ENCODE measurements at regions not wholly inside any gene's neighbourhood (a gene's known extent, or its start where the extent isn't known, plus 50 kb on each side); places are given as distances from the start of the nearest gene placed in this dataset.
"Not testable (repeated sequence)": the region's sequence is repeated elsewhere in the genome, so short reads cannot be mapped to it uniquely, and the experiment has no call there.

- H3K27ac Mint-ChIP-seq = no peak overlapping the region
- H3K4me1 Mint-ChIP-seq (ENCODE audit: low read depth in 2 of 2) = no peaks in the 10 kb centered on the region
Measured at GRCh38 chr7:51968461-51968860, 651.9 kb upstream of the COBL start.

GRCh38 chr7:51965454-51965853 lies 648.8 kb upstream of the COBL start:
- ATAC-seq (replicated peaks) = no peak
- no peak for DNase-seq
- no peaks in the 10 kb centered on the region for H3K27me3 Mint-ChIP-seq
- H3K27ac Mint-ChIP-seq = no peak overlapping the region
- H3K9me3 Mint-ChIP-seq = peaks cover 8 to 12% of the 10 kb centered on the region in 2 donors
- H3K4me1 Mint-ChIP-seq (ENCODE audit: low read depth in 2 of 2) = no peaks in the 10 kb centered on the region
- no peaks in the 10 kb centered on the region for H3K36me3 Mint-ChIP-seq (ENCODE audit: insufficient read depth)
- no peak overlapping the region for H3K4me3 Mint-ChIP-seq

More at GRCh38 chr7:51968461-51968860, 651.9 kb upstream of the COBL start:
- Mint-ChIP-seq H3K4me3 (no peak overlapping the region), H3K9me3 (peaks cover 12 to 20% of the 10 kb centered on the region in 2 donors), H3K27me3 (no peaks in the 10 kb centered on the region), H3K36me3 (ENCODE audit: insufficient read depth) (no peaks in the 10 kb centered on the region)
- no peak for DNase-seq
- ATAC-seq (replicated peaks) = no peak

GRCh38 chr7:51961804-51962203 lies 645.2 kb upstream of the COBL start:
- H3K4me1 Mint-ChIP-seq (ENCODE audit: low read depth in 2 of 2) = no peaks in the 10 kb centered on the region
- DNase-seq = no peak
- H3K4me3 Mint-ChIP-seq = no peak overlapping the region
- H3K27ac Mint-ChIP-seq = no peak overlapping the region
- no peaks in the 10 kb centered on the region for H3K27me3 Mint-ChIP-seq
- H3K36me3 Mint-ChIP-seq (ENCODE audit: insufficient read depth) = no peaks in the 10 kb centered on the region
- H3K9me3 Mint-ChIP-seq = peaks cover 11 to 16% of the 10 kb centered on the region in 2 donors
- ATAC-seq (replicated peaks) = no peak

- Mint-ChIP-seq H3K4me1 (ENCODE audit: low read depth in 2 of 2) (no peaks in the 10 kb centered on the region), H3K4me3 (no peak overlapping the region), H3K27me3 (no peaks in the 10 kb centered on the region), H3K36me3 (ENCODE audit: insufficient read depth) (no peaks in the 10 kb centered on the region), H3K9me3 (peaks cover 5% of the 10 kb centered on the region in 2 donors), H3K27ac (no peak overlapping the region)
- DNase-seq (no peak), ATAC-seq (replicated peaks) (no peak)
Measured at GRCh38 chr7:51950813-51951212, 634.2 kb upstream of the COBL start.

GRCh38 chr7:51949726-51950644 lies 633.4 kb upstream of the COBL start:
- Mint-ChIP-seq H3K27ac (no peak overlapping the region), H3K27me3 (no peaks in the 10 kb centered on the region), H3K9me3 (peaks cover 6 to 9% of the 10 kb centered on the region in 2 donors), H3K36me3 (ENCODE audit: insufficient read depth) (no peaks in the 10 kb centered on the region), H3K4me3 (no peak overlapping the region), H3K4me1 (ENCODE audit: low read depth in 2 of 2) (no peaks in the 10 kb centered on the region)
- ATAC-seq (replicated peaks) (no peak), DNase-seq (no peak)

GRCh38 chr7:51930834-51931233 lies 614.2 kb upstream of the COBL start:
- H3K27me3 Mint-ChIP-seq = no peaks in the 10 kb centered on the region
- H3K27ac Mint-ChIP-seq = no peak overlapping the region
- peaks cover 4% of the 10 kb centered on the region for H3K36me3 Mint-ChIP-seq (ENCODE audit: insufficient read depth)
- H3K4me3 Mint-ChIP-seq = no peak overlapping the region
- H3K4me1 Mint-ChIP-seq (ENCODE audit: low read depth in 2 of 2) = no peaks in the 10 kb centered on the region
- DNase-seq (no peak), ATAC-seq (replicated peaks) (no peak)
- peaks cover 3 to 24% of the 10 kb centered on the region in 2 donors for H3K9me3 Mint-ChIP-seq

- no peaks in the 10 kb centered on the region for H3K27me3 Mint-ChIP-seq
- no peak overlapping the region for H3K4me3 Mint-ChIP-seq
- peaks cover 3 to 21% of the 10 kb centered on the region in 2 donors for H3K9me3 Mint-ChIP-seq
- no peak overlapping the region for H3K27ac Mint-ChIP-seq
- no peak for ATAC-seq (replicated peaks)
- H3K36me3 Mint-ChIP-seq (ENCODE audit: insufficient read depth) = peaks cover 4% of the 10 kb centered on the region
- H3K4me1 Mint-ChIP-seq (ENCODE audit: low read depth in 2 of 2) = no peaks in the 10 kb centered on the region
- DNase-seq = no peak
Measured at GRCh38 chr7:51929818-51930217, 613.2 kb upstream of the COBL start.

- no peak overlapping the region for H3K27ac Mint-ChIP-seq
- no peak for ATAC-seq (replicated peaks)
- H3K36me3 Mint-ChIP-seq (ENCODE audit: insufficient read depth) = peaks cover 4% of the 10 kb centered on the region
- H3K27me3 Mint-ChIP-seq = no peaks in the 10 kb centered on the region
- H3K4me3 Mint-ChIP-seq = no peak overlapping the region
- no peak for DNase-seq
- no peaks in the 10 kb centered on the region for H3K4me1 Mint-ChIP-seq (ENCODE audit: low read depth in 2 of 2)
- peaks cover 3 to 28% of the 10 kb centered on the region in 2 donors for H3K9me3 Mint-ChIP-seq
Measured at GRCh38 chr7:51927738-51928137, 611.1 kb upstream of the COBL start.

- ATAC-seq (replicated peaks) (no peak), DNase-seq (no peak)
- Mint-ChIP-seq H3K9me3 (peaks cover 14 to 37% of the 10 kb centered on the region in 2 donors), H3K4me3 (no peak overlapping the region), H3K36me3 (ENCODE audit: insufficient read depth) (no peaks in the 10 kb centered on the region), H3K27ac (no peak overlapping the region), H3K4me1 (ENCODE audit: low read depth in 2 of 2) (no peaks in the 10 kb centered on the region), H3K27me3 (no peaks in the 10 kb centered on the region)
Measured at GRCh38 chr7:51918581-51918980, 602.0 kb upstream of the COBL start.

GRCh38 chr7:51901489-51901840 lies 584.9 kb upstream of the COBL start:
- Mint-ChIP-seq H3K4me3 (no peak overlapping the region), H3K36me3 (ENCODE audit: insufficient read depth) (no peaks in the 10 kb centered on the region), H3K4me1 (ENCODE audit: low read depth in 2 of 2) (no peaks in the 10 kb centered on the region), H3K27me3 (no peaks in the 10 kb centered on the region), H3K27ac (no peak overlapping the region), H3K9me3 (peaks cover 9 to 26% of the 10 kb centered on the region in 2 donors)
- ATAC-seq (replicated peaks) (no peak), DNase-seq (no peak)

GRCh38 chr7:51900755-51901488 lies 584.3 kb upstream of the COBL start:
- H3K9me3 Mint-ChIP-seq = peaks cover 10 to 23% of the 10 kb centered on the region in 2 donors
- not testable (repeated sequence) for H3K27me3 Mint-ChIP-seq; H3K36me3 Mint-ChIP-seq (ENCODE audit: insufficient read depth); ATAC-seq (replicated peaks); H3K27ac Mint-ChIP-seq; H3K4me3 Mint-ChIP-seq; DNase-seq; H3K4me1 Mint-ChIP-seq (ENCODE audit: low read depth in 2 of 2)

GRCh38 chr7:51899611-51900010 lies 583.0 kb upstream of the COBL start:
- no peaks in the 10 kb centered on the region for H3K27me3 Mint-ChIP-seq
- H3K9me3 Mint-ChIP-seq = peaks cover 7 to 15% of the 10 kb centered on the region in 2 donors
- H3K36me3 Mint-ChIP-seq (ENCODE audit: insufficient read depth) = no peaks in the 10 kb centered on the region
- H3K4me3 Mint-ChIP-seq = no peak overlapping the region
- no peak for ATAC-seq (replicated peaks)
- H3K4me1 Mint-ChIP-seq (ENCODE audit: low read depth in 2 of 2) = no peaks in the 10 kb centered on the region
- no peak overlapping the region for H3K27ac Mint-ChIP-seq
- no peak for DNase-seq

GRCh38 chr7:51882412-51882811 lies 565.8 kb upstream of the COBL start:
- Mint-ChIP-seq H3K27me3 (no peaks in the 10 kb centered on the region), H3K4me1 (ENCODE audit: low read depth in 2 of 2) (no peaks in the 10 kb centered on the region), H3K9me3 (peaks cover 6 to 27% of the 10 kb centered on the region in 2 donors), H3K4me3 (no peak overlapping the region), H3K27ac (no peak overlapping the region), H3K36me3 (ENCODE audit: insufficient read depth) (no peaks in the 10 kb centered on the region)
- ATAC-seq (replicated peaks) = no peak
- no peak for DNase-seq

GRCh38 chr7:51881309-51881708 lies 564.7 kb upstream of the COBL start:
- no peak for ATAC-seq (replicated peaks)
- DNase-seq = no peak

More at GRCh38 chr7:51881309-51881708, 564.7 kb upstream of the COBL start:
- no peaks in the 10 kb centered on the region for H3K27me3 Mint-ChIP-seq
- no peaks in the 10 kb centered on the region for H3K36me3 Mint-ChIP-seq (ENCODE audit: insufficient read depth)
- no peak overlapping the region for H3K27ac Mint-ChIP-seq
- H3K4me3 Mint-ChIP-seq = no peak overlapping the region
- no peaks in the 10 kb centered on the region for H3K4me1 Mint-ChIP-seq (ENCODE audit: low read depth in 2 of 2)
- H3K9me3 Mint-ChIP-seq = peaks cover 5 to 23% of the 10 kb centered on the region in 2 donors
